ENCODE measurements at regions not wholly inside any gene's neighbourhood (a gene's known extent, or its start where the extent isn't known, plus 50 kb on each side); places are given as distances from the start of the nearest gene placed in this dataset.
A peak's percentile ranks its signal among the peaks of the same experiment; 100 is the strongest.
"Not testable (repeated sequence)": the region's sequence is repeated elsewhere in the genome, so short reads cannot be mapped to it uniquely, and the experiment has no call there.

GRCh38 chr4:79266136-79266535 is 59.7 kb downstream of the NAA11 start:
- no peak for DNase-seq
- Histone ChIP-seq H3K27ac (no peak overlapping the region), H3K36me3 (no peaks in the 10 kb centered on the region), H3K9me3 (replicated peaks) (no peaks in the 10 kb centered on the region), H3K27me3 (no peaks in the 10 kb centered on the region), H3K4me3 (no peak overlapping the region), H3K4me1 (no peaks in the 10 kb centered on the region)

DNA sequence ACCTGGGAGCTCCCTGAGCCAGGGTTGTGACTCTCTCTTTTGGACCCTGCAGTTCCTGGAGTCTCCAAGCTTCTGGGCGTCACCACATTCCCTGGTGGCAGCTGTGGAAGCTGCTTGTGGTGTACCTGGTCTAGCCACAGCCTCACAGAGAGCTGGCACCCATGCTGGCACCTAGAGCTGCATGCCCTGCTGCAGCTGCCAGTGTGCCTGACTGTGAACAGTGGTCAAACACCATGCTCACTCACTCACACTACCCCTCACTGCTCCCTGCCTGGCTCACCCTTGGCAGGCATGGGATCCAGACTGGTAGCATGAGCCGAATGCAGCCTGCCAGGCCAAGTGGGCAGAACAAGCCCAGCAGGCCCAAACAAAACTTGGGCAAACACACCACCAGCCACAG is 66.6 kb downstream of the NAA11 start:
- Histone ChIP-seq H3K36me3 (no peaks in the 10 kb centered on the region), H3K4me1 (no peaks in the 10 kb centered on the region), H3K4me3 (no peak overlapping the region), H3K27me3 (no peaks in the 10 kb centered on the region), H3K27ac (no peak overlapping the region), H3K9me3 (replicated peaks) (no peaks in the 10 kb centered on the region; the same call in 1 of the 2 replicates)
- DNase-seq, result no peak

DNA sequence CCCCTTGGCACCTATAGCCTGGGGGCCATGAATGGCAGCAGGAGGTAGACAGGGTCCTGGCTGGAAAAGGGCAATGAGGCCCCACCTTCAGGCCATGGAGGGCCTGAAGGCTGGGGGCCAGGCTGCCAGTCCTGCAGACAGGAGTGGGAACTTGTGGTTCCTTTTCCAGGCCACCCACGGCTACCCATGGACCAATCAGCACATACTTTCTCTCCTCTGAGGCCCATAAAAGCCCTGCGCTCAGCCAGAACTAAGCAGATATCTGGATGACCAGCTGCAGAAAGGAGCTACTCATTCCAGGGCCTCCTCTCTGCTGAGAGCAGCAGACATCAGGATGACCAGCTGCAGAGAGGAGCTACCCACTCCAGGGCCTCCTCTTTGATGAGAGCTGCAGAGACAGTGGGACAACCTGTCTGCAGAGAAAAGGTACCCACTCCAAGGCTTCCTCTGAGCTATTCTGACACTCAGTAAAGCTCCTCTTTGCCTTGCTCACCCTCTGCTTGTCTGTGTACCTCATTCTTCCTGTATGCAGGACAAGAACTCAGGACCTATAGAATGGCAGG is 67.2 kb downstream of the NAA11 start:
- Histone ChIP-seq H3K4me3 (no peak overlapping the region), H3K4me1 (no peaks in the 10 kb centered on the region), H3K9me3 (replicated peaks) (no peaks in the 10 kb centered on the region; the same call in 1 of the 2 replicates), H3K27ac (no peak overlapping the region), H3K27me3 (no peaks in the 10 kb centered on the region), H3K36me3 (no peaks in the 10 kb centered on the region)
- DNase-seq, result no peak

GRCh38 chr4:79257953-79258613 is 67.8 kb downstream of the NAA11 start:
- Histone ChIP-seq H3K27ac (no peak overlapping the region), H3K4me3 (no peak overlapping the region), H3K9me3 (replicated peaks) (no peaks in the 10 kb centered on the region; the same call in 1 of the 2 replicates), H3K4me1 (no peaks in the 10 kb centered on the region), H3K36me3 (no peaks in the 10 kb centered on the region), H3K27me3 (no peaks in the 10 kb centered on the region)
- DNase-seq, result no peak

DNA sequence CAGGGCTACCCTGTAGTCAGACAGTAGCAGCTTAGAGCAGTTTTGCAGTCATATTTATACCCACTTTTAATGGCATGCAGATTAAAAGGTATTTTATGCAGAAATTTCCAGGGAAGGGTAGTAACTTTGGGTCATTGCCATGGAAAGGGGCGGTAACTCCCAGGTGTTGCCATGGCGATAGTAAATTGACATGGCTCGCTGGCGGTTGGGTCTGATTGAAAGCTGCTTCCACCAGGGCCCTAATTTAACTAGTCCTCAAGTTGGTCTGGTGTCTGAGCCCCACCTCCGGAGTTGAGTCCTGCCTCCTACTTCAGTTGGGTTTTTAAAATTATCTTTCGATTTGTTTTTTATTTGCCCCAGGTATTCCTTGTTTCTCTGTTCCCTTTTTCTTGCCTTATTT is 70.1 kb downstream of the NAA11 start:
- no peak for DNase-seq
- no peaks in the 10 kb centered on the region for H3K36me3 ChIP-seq
- no peaks in the 10 kb centered on the region for H3K4me1 ChIP-seq
- no peaks in the 10 kb centered on the region for H3K27me3 ChIP-seq
- no peak overlapping the region for H3K4me3 ChIP-seq
- H3K27ac ChIP-seq, result no peak overlapping the region
- H3K9me3 ChIP-seq (replicated peaks), result no peaks in the 10 kb centered on the region; the same call in 1 of the 2 replicates

GRCh38 chr4:79253924-79254323 is 71.9 kb downstream of the NAA11 start:
- Histone ChIP-seq H3K27me3 (no peaks in the 10 kb centered on the region), H3K9me3 (replicated peaks) (no peaks in the 10 kb centered on the region; the same call in 1 of the 2 replicates), H3K4me3 (no peak overlapping the region), H3K27ac (no peak overlapping the region), H3K36me3 (no peaks in the 10 kb centered on the region), H3K4me1 (no peaks in the 10 kb centered on the region)
- no peak for DNase-seq

- no peak for DNase-seq
- no peaks in the 10 kb centered on the region; the same call in 1 of the 2 replicates for H3K9me3 ChIP-seq (replicated peaks)
- no peaks in the 10 kb centered on the region for H3K27me3 ChIP-seq
- H3K4me3 ChIP-seq, result no peak overlapping the region
- H3K27ac ChIP-seq, result no peak overlapping the region
- no peaks in the 10 kb centered on the region for H3K36me3 ChIP-seq
- no peaks in the 10 kb centered on the region for H3K4me1 ChIP-seq
Observed at GRCh38 chr4:79253168-79253567, 72.7 kb downstream of the NAA11 start.

DNA sequence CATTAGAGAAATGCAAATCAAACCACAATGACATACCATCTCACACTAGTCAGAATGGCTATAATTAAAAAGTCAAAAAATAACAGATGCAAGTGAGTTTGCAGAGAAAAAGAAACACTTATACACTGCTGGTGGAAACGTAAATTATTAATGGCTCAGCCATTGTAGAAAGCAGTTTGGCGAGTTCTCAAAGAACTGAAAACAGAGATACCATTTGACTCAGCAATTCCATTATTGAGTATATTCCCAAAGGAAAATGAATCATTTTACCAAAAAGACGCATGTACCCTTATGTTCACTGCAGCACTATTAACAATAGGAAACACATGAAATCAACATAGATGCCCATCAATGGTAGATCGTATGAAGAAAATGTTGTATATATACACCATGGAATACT is 75.0 kb downstream of the NAA11 start:
- Histone ChIP-seq H3K4me1 (no peaks in the 10 kb centered on the region), H3K27me3 (no peaks in the 10 kb centered on the region), H3K36me3 (no peaks in the 10 kb centered on the region), H3K9me3 (replicated peaks) (no peaks in the 10 kb centered on the region), H3K4me3 (no peak overlapping the region), H3K27ac (no peak overlapping the region)
- no peak for DNase-seq

- no peaks in the 10 kb centered on the region for H3K4me1 ChIP-seq
- no peak overlapping the region for H3K27ac ChIP-seq
- no peak for DNase-seq
- no peak overlapping the region for H3K4me3 ChIP-seq
- no peaks in the 10 kb centered on the region for H3K27me3 ChIP-seq
- no peaks in the 10 kb centered on the region for H3K9me3 ChIP-seq (replicated peaks)
- H3K36me3 ChIP-seq, result no peaks in the 10 kb centered on the region
Observed at GRCh38 chr4:79249881-79250503, 75.9 kb downstream of the NAA11 start.

GRCh38 chr4:79248610-79249009 is 77.3 kb downstream of the NAA11 start:
- no peaks in the 10 kb centered on the region for H3K36me3 ChIP-seq
- H3K27ac ChIP-seq, result no peak overlapping the region
- H3K27me3 ChIP-seq, result no peaks in the 10 kb centered on the region
- H3K9me3 ChIP-seq (replicated peaks), result peaks cover 5% of the 10 kb centered on the region; the same call in 1 of the 2 replicates
- no peaks in the 10 kb centered on the region for H3K4me1 ChIP-seq
- H3K4me3 ChIP-seq, result no peak overlapping the region
- DNase-seq, result no peak

DNA sequence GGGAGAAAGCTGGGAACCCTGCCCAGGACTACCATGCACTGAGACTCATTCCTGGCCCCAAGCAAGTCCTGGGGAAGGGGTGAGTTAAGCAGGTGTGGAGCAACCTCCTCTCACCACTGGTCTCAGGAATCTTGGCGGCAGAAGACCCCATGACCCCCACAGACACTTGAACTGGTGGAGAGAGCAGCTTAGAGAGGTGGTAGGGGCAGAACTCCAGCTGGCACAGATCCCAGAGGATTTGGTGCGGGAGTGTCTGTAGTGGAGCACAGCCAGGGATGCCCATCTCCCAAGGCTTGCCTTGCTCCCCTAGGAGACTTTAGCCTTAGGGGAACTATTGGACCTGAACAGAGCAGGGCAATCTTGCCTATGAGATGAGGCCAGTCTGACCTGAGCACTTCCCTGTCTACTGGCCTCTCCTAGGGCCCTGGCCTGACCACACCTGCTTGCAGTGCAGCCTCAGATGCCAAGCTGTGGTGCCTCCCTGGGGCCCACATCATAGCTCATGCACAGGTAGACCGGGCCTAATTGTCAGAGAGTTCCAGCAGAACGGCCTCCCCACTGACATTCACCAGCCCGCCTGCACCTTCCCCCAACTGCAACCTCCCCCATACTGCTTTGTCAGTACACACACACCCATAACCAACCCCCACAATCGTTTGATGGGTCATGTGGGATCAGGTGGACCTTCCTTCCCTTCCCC is 78.0 kb downstream of the NAA11 start:
- Histone ChIP-seq H3K4me1 (no peaks in the 10 kb centered on the region), H3K4me3 (no peak overlapping the region), H3K36me3 (no peaks in the 10 kb centered on the region), H3K9me3 (replicated peaks) (peaks cover 5% of the 10 kb centered on the region; the same call in 1 of the 2 replicates), H3K27me3 (no peaks in the 10 kb centered on the region), H3K27ac (no peak overlapping the region)
- DNase-seq, result no peak

DNA sequence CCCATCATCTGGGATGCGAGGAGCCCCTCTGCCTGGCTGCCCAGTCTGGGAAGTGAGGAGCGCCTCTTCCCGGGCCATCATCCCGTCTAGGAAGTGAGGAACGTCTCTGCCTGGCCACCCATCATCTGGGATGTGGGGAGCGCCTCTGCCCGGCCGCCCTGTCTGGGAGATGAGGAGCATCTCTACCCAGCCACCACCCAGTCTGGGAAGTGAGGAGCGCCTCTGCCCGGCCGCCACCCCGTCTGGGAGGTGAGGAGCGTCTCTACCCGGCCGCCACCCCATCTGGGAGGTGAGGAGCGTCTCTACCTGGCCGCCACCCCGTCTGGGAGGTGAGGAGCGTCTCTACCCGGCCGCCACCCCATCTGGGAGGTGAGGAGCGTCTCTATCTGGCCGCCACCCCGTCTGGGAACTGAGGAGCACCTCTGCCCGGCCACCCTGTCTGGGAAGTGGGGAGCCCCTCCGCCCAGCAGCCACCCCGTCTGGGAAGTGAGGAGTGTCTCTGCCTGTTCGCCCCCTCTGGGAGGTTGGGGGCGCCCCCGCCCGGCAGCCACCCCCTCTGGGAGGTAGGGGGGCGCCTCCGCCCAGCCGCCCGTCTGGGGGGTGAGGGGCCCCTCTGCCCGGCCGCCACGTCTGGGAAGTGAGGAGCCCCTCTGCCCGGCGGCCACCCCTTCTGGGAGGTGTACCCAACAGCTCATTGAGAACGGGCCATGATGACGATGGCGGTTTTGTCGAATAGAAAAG is 80.5 kb downstream of the NAA11 start:
- DNase-seq; H3K4me1 ChIP-seq; H3K27ac ChIP-seq; H3K4me3 ChIP-seq; H3K27me3 ChIP-seq; H3K36me3 ChIP-seq; H3K9me3 ChIP-seq (replicated peaks): not testable (repeated sequence)

- no peak overlapping the region for H3K4me3 ChIP-seq
- H3K9me3 ChIP-seq (replicated peaks), result peaks cover 5% of the 10 kb centered on the region; the same call in 1 of the 2 replicates
- no peak overlapping the region for H3K27ac ChIP-seq
- H3K36me3 ChIP-seq, result no peaks in the 10 kb centered on the region
- no peaks in the 10 kb centered on the region for H3K27me3 ChIP-seq
- H3K4me1 ChIP-seq, result peaks cover 11% of the 10 kb centered on the region
- DNase-seq, result peak in 1 of 2 experiments; percentile 44
Observed at GRCh38 chr4:79241846-79242245, 84.0 kb downstream of the NAA11 start.

- H3K4me3 ChIP-seq, result no peak overlapping the region
- peak in 1 of 2 experiments; percentile 33 for DNase-seq
- H3K9me3 ChIP-seq (replicated peaks), result no peaks in the 10 kb centered on the region
- peaks cover 21% of the 10 kb centered on the region for H3K4me1 ChIP-seq
- no peak overlapping the region for H3K27ac ChIP-seq
- no peaks in the 10 kb centered on the region for H3K36me3 ChIP-seq
- no peaks in the 10 kb centered on the region for H3K27me3 ChIP-seq
Observed at GRCh38 chr4:79237851-79238250, 88.0 kb downstream of the NAA11 start.

All from SJCRH30 (cell line).